OCI-LY1 (cell line): ENCODE measurements at regions not wholly inside any gene's neighbourhood (a gene's known extent, or its start where the extent isn't known, plus 50 kb on each side); places are given as distances from the start of the nearest gene placed in this dataset.

Experiments used
- CTCF ChIP-seq: fragments of 200-600 bp; sonication (generic), shearing (Covaris generic); IDR thresholded peaks from 2 replicates; pipeline ENCODE4 v1.5.1; 2017; ENCODE audit warnings: mild to moderate bottlenecking, antibody characterized with exemption, low read length, moderate library complexity, mixed read lengths
- EZH2 ChIP-seq: fragments of 200-600 bp; sonication (generic), shearing (Covaris generic); IDR thresholded peaks from 2 replicates; pipeline ENCODE4 v1.8.0; 2017; ENCODE audit warnings: borderline replicate concordance, mixed run types, mild to moderate bottlenecking, antibody characterized with exemption, low read length, moderate library complexity, mixed read lengths

GRCh38 chrX:96126182-96126581 is 558.5 kb upstream of the DIAPH2 start:
- TF ChIP-seq CTCF = no peak
- no peak for TF ChIP-seq EZH2
